ENCODE measurements at regions not wholly inside any gene's neighbourhood (a gene's known extent, or its start where the extent isn't known, plus 50 kb on each side); places are given as distances from the start of the nearest gene placed in this dataset.
A peak's percentile ranks its signal among the peaks of the same experiment; 100 is the strongest.

DNA sequence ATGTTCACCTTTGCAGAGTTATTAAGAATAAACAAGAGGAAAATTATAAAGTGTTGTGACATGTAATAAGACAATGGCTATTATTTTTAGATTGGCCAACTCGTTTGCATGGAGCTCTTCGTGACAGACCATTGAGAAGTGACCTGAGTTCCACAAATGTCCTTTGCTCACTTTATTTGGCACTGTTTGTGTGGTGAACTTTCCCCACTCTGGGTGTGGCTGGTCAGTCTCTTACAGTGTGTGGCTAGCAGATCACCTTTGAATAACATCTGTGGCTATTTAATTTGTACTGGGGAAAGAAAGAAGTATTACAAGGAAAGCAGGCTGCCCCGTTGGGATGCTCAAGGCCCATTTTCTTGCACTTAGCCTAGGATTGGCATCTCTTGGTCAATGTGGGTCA lies 274.1 kb upstream of the WWC1 start:
- no peak for DNase-seq (ENCODE audit: low spot score)

DNA sequence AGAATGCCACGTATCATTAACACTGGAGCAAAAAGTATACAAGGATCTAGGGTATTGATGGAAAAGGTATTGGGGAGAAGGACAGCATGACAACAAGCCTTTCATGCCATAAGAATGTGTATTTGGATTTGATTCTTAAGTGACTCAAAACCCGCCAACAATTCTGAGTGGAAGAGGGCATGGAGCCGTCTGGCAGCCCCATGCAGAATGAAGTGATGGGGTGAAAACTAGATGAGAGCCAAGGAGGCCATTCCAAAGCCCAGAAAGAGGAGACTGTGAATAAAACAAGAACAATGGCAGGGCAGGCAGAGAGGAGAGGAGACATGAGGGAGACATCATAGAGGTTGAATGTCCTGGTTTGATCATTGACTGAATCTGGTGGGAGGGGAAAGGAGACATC lies 272.3 kb upstream of the WWC1 start:
- DNase-seq (ENCODE audit: low spot score), result no peak

DNA sequence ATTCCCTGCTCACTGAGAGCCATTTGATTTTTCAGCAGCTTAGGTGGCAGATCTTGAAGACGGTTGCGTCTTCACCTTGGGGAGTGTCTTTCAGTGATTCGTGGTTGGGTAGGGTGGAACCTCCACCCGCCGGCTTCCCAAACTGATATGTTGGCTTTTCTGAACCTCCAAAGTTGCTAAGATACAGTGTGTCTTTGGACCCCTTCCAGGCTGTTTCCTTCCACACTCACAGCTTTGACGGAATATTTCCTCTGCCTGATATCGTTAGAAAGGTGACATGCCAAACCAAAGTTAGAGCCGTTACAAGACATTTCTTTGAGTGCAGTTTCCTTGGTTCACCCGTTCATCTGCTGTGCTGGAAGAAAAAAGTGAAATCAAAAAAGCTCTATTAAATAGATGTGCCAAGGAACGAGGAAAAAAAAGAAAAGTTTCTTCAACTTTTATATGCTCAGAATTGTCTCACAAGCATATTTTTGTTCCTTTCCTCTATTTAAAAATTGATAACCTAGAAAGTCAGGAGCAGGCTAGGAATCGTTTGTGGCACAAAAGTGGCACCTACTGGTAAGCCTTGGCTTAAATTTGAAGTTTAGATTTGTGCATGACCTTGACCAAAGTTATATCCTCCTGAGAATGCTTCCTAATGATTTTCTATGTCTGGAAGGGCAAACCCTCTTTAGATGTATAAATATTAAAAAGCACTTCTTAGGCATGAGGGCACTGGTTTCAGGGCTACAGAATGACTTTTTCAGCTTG lies 270.7 kb upstream of the WWC1 start:
- DNase-seq (ENCODE audit: low spot score), result no peak

DNA sequence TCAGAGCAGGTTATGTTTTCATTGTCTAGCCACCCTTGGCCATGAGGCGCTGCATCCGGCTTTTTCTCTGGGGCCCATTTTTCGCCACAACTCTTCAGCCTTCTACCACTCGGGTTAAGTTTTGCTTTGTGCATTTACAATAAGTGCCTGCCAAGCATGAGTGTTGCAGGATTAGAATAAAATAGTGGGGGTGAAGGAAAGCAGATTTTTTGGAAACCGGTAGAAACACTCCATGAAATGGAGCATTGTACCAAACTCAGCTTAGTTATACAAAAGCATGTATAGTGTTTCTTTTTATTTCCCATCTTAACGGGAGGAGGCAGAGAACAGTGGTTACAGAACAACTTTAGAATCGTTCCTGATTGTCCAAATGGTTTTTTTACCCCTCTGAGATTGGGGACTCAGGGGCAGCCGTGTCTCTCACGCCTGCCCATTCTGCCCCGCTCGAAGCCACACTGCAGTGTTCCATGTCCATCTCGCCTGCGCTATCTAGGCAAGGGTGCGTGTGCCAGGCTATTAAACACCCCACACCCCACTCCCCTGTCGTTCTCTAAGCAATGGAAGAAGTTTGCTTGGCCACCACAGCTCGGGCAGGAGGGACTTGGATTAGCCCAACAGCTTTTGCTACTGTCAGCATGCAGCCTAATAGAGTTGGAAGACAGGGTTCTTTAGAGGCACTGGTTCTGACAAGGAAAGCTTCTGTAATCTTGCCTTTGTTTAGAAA lies 268.8 kb upstream of the WWC1 start:
- DNase-seq (ENCODE audit: low spot score), result no peak

GRCh38 chr5:168023191-168023590 lies 268.3 kb upstream of the WWC1 start:
- peak; percentile 81 for DNase-seq (ENCODE audit: low spot score)

DNA sequence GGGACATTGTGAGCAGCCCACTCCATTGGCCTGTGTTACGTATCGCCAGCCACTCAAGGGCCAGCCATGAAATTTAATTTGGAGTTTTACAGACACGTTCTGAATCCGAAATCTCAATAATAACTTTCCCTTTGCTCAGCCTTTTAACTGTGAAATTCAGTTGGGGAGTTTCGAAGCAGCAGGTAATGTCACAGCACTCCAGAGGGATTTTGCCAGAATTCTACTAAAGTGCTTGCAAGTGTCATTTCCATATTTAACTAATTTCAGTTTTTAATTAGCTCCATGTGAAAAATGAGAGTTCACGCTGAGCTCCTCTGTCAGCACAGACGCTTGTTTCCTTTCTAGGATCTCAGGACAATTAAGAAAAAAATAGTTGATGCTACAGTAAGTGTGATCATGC lies 267.1 kb upstream of the WWC1 start:
- no peak for DNase-seq (ENCODE audit: low spot score)

GRCh38 chr5:168027007-168027406 lies 264.4 kb upstream of the WWC1 start:
- no peak for DNase-seq (ENCODE audit: low spot score)

DNA sequence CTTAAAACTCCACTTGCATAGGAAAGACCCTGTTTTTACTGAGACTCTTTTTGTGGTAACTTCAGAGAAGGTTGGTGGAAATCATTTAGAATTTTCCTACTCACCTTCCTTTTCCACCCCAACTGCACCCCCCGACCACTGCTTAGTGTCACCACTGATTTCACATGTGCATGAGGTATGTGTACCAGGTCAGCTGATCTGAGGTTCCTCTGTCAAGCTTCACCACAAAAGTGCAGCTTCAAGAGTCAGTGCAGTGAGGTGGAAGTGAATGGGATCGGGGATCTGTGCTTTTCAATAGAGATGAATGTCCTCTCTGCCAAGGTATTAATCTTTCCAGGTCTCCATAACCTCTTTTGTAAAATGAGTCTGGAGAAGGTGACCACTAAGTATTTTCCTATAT lies 260.5 kb upstream of the WWC1 start:
- DNase-seq (ENCODE audit: low spot score), result no peak

DNA sequence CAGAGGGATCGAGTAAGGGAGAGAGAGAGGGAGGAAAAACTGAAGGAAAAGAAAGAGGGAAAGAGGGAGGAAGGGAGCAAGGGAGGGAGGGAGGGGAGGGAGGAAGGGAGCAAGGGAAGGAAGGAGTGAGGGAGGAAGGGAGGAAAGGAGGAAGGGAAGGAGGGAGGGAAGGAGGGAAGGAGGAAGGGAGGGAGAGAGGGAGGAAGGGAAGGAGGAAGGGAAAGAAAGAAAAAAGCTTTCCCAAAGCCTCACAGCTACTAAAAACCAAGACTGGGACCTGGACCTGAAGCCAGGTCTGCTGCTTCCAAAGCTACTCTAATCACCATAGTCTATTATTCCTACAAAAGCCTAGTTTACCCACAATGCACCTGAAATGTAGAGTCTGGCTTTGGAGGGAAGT lies 259.8 kb upstream of the WWC1 start:
- DNase-seq (ENCODE audit: low spot score), result no peak

GRCh38 chr5:168039039-168039438 lies 252.4 kb upstream of the WWC1 start:
- no peak for DNase-seq (ENCODE audit: low spot score)

DNA sequence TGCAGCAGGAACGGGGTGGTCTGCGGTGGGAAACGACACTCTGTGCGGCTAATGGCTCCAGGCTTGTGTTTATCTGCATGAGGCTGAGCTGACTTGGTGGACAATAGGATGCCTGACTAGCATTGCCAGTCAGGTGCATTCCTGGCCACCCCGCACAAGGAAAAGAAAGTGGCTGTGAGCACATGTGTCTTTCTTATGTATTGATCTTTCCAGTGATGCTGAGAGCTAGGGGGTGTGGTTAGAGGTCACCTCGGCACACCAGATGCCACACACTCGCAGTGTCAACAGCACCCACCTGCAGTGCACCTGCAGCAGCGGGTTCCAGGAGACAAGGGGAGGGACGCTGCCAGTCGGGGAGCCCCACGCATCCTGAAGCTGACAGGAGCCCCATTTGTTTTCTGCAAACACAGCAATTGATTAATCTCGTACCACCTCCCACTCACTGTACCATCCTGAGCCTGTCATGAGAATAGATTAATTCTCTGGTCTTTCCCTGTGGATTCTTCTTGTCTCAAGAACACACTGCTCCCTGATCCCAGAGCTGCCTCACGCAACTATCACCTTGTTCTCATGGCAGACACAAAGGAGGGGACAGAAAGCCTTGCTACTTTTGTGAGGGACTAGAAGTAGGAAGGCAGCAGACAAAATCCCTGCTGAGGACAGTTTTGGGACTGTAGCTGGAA lies 251.7 kb upstream of the WWC1 start:
- no peak for DNase-seq (ENCODE audit: low spot score)

DNA sequence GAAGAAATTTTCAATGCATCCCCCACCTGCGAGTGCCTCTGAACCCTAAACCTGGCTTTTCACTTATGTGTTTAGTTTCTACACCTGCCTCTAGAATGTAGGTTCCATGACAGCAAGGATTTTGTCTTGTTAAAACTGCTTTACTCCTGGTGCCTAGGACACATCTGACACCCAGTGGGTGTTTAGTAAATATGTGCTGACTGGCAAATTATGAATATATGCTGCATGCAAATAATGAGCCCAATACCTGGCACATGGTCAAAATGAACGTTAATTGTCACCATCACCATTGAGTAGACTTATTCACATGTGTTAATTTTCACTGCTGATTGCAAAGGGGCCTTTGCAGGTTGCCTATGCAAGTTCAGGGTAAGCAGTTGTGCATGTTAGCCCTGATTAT lies 249.9 kb upstream of the WWC1 start:
- DNase-seq (ENCODE audit: low spot score), result no peak

- DNase-seq (ENCODE audit: low spot score), result no peak
Measured at GRCh38 chr5:168042284-168043068, 249.0 kb upstream of the WWC1 start.

- DNase-seq (ENCODE audit: low spot score), result no peak
Measured at GRCh38 chr5:168046163-168046562, 245.3 kb upstream of the WWC1 start.

- peak; percentile 75 for DNase-seq (ENCODE audit: low spot score)
Measured at GRCh38 chr5:168047043-168047668, 244.3 kb upstream of the WWC1 start.

- peak; percentile 12 for DNase-seq (ENCODE audit: low spot score)
Measured at GRCh38 chr5:168047669-168048111, 243.8 kb upstream of the WWC1 start.

DNA sequence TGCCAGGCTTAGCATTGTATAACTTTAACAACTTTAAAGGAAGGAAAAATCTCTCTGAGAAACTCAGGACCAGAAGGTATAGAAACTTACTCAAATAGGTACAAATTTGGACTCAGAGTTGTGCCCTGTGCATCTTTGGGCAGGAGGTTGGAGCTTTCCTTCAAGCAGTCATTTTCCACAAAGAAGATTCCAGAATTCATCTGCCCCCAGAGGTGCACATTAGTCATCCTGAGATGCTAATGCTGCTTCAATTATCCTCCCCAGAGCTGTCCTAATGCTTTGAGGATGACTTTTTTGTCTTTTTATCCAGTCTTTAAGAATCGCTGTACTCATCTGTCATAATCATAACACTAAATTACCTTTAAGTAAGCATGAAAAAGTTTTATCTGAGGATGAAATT lies 243.0 kb upstream of the WWC1 start:
- no peak for DNase-seq (ENCODE audit: low spot score)

GRCh38 chr5:168052686-168053085 lies 238.8 kb upstream of the WWC1 start:
- DNase-seq (ENCODE audit: low spot score), result no peak

DNA sequence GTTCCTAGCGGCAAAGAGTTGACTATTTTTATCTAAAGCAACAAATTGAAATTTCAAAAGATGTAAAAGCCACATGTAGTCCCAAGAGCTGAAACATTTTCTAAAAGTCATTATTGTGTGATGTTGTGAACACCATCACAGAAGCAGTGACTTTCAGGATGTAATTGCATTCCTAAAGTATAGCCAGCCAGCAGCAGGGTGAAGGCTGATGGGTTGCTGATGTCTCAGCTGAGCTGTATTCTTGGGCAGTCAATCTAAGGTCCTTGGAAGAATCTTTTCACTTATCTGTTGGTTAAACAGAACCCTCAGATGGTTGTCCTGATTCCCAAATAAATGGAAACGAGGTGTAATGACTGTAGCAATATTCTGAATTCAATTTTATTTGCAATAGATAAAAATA lies 237.4 kb upstream of the WWC1 start:
- no peak for DNase-seq (ENCODE audit: low spot score)

DNA sequence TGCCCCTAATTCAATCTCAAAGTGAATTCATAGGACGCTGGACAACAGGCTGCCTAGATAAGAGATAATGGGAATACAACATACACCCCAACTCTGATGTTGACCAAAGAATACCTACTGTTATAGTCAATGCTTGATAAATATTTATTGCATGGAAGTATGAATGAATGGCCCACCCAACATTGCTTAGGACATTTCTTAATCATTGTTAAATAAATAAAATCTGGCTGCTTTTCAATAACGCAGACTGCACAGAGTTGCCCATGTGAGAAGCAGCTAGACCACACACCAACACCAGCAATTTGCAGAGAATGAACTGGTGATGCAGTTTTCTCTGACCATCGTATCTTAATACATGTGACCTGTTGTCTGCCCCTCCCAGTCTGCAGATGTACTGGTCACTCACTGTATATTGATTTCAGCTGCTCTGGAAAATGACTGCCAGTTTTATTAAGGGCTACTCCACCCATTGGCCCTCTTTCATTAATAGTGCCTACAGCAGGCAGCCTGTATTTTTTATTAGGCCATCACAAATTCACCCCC lies 236.2 kb upstream of the WWC1 start:
- no peak for DNase-seq (ENCODE audit: low spot score)

GRCh38 chr5:168055961-168056360 lies 235.5 kb upstream of the WWC1 start:
- no peak for DNase-seq (ENCODE audit: low spot score)
